GM18508 (cell line): ENCODE measurements at regions not wholly inside any gene's neighbourhood (a gene's known extent, or its start where the extent isn't known, plus 50 kb on each side); places are given as distances from the start of the nearest gene placed in this dataset.
"Not testable (repeated sequence)": the region's sequence is repeated elsewhere in the genome, so short reads cannot be mapped to it uniquely, and the experiment has no call there.

Source experiments
- ATAC-seq: cut with Tn5 transposase; IDR thresholded peaks from one replicate; pipeline ENCODE4 v1.9.1; 2021; ENCODE audit warnings: moderate number of reproducible peaks; ENCODE audit not compliant: insufficient read depth, unreplicated experiment

DNA sequence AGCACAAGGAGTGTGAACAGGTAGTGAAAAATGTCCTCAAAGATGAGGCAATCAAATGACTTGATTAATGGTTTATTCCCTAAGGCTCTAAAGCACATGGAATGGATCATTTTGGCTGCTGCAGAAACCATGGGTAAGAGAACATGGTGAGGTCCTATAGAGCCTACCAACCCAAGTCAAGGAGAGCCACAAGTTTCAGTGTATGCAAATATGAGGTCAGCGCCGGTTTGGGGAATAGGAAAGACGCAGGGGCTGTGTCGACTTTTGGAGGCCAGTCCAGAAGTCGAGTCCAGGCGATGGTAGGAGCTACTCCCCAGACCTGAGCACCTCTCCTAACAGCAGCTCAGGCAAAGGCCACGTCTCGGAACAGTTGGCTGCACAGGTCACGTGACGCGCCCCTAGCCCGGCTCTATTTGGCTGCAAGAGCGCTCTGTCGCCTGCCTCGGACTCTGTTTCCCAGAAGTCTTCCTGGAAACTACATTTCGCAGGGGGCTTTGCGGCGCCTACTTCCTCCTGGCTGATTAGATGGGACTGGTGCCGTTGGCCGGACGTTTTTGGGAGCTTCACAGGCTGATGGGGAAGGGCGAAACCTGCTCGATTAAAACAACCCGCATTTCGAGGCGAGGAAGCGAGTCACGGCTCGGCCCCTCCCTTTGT is 74.4 kb upstream of the CHD6 start:
- ATAC-seq, result no peak

DNA sequence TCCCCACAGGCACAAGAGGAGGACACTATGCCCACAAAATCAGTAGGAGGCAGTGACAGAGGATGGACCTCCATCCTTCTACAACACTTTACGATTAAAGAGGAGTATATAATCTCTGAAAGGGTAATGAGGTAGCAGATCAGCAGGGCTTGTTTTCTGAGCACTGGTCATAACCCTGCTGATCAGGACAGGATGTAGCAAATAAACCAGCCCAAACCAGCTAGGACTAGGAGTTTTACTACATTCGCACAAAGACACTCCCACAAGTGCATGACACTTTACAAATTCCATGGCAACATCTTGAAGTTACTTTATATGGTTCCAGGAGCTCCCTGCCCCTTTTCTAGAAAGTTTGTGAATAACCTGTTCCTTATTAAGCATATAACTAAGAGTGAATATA is 73.3 kb upstream of the CHD6 start:
- no peak for ATAC-seq

DNA sequence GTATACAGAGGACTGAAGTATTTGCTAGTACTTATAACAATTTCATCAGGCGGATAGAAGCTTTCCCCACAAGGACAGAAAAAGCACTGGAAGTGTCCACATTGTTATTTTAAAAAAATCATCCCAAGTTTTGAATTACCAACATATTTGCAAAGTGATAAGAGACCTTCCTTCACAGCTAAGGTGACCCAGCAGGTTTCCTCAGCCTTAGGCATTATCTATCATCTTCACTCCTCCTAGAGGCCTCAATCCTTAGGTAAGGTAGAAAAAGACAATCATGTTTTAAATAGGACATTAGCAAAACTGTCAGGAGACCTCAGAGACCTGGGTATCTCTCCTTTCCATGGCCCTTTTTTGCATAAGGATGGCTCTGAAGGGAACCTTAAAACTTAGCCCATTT is 72.5 kb upstream of the CHD6 start:
- no peak for ATAC-seq

DNA sequence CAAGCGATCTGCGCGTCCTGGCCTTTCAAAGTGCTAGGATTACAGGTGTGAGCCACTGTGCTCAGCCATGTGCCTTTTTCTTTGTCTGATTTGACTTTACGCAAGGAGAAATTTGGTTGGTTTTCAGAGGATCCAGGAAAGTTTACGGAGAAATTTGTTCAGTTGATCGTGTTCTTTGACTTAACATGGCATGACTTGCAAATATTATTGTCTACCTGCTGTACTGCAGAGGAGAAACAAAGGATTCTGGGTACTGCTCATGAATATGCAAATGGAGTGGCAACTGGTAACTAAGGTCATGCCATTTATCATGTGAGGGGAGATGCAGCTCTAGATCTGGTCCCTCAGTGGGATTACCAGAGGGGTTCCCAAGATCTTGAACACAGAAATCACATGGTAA is 68.8 kb upstream of the CHD6 start:
- no peak for ATAC-seq

DNA sequence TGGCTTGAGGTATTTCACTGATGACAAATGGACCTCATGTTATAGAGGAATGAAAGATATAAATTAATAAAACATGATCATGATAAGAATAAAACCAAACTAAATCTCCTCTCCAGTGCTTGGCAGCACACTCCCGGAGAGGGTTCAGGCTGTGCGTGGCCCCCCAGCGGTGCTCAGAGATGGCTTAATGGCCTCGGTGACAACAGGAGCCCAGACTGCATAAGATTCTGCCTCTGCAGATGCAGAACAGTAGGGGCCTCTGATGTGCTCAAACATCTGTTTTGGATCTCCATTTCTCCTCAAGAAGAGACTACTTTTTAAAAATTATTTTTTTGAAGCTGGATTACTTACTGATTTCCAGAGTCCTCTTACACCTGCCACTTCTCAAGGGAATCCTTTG is 67.0 kb upstream of the CHD6 start:
- ATAC-seq, result not testable (repeated sequence)

DNA sequence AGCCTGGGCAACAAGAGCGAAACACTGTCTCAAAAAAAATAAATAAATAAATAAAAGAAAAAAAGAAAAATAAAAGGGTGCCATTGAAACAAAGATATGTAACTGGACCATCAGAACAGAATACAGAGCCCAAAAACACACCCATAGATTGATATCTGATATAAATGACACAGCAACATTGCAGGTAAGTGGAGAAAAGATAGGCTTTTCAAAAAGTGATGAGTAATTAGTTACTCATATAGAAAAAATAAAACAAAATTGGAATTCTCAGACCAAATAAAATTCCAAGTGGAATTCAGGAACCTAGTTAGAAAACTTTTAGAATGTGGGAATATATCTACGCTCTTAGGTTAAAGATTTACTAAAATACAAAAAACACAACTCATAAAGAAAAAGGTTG is 60.6 kb upstream of the CHD6 start:
- no peak for ATAC-seq

DNA sequence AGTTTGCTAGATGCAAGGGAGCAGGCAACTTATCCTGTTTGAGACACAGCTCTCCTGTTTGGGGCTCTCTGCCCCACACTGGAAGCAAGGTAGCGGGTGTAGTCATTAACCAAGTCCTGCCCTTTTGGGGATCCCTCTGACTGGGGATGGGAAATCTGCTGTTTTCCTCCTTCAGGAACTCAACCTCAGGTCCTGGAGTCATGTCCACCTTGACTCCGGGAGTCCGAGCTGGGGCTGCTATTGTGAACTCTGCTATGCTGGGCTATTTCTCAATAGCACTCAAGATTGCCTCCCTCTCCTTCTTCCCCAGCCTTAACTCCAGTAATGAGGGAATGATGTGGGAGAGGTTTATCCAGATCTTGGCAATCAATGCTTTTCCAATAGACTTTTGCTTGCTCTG is 54.1 kb upstream of the CHD6 start:
- no peak for ATAC-seq

DNA sequence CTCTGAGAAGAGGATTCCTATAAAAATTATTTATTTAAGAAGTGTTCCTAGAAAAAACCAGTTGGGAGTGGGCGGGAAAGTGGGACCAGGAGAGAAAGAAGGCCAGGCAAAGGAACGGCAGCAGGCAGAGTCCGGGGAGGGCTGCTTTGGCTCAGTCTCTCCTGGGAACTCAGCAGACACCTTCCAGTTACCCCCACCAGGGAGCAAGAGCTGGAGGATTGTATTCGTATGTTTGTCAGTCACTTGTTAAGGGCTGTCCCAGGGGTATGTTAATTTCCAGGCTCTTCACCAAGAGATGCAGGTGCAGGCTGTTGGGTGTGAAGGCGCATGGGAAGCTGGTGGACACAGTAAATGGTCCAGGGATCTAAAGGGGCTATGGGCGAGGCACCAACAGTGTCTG is 53.0 kb upstream of the CHD6 start:
- ATAC-seq, result no peak

DNA sequence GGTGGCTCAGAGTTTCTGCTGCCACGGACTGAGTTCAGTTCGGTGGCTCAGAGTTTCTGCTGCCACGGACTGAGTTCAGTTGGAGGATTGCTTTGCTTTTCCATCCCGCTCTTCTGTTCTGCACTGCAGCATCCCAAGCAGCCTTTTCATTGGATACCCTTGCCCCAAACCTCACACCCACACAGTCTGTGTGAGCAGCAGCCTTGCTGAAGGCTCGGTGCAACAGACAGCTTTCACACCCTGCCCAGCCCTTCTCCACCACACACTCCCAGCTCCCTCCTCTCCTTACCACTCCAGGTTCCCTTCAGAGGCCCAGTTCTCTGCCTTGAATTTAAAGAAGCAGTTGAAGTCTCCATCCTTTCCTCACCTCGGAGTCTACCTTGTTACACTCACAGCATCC is 52.5 kb upstream of the CHD6 start:
- ATAC-seq, result no peak

DNA sequence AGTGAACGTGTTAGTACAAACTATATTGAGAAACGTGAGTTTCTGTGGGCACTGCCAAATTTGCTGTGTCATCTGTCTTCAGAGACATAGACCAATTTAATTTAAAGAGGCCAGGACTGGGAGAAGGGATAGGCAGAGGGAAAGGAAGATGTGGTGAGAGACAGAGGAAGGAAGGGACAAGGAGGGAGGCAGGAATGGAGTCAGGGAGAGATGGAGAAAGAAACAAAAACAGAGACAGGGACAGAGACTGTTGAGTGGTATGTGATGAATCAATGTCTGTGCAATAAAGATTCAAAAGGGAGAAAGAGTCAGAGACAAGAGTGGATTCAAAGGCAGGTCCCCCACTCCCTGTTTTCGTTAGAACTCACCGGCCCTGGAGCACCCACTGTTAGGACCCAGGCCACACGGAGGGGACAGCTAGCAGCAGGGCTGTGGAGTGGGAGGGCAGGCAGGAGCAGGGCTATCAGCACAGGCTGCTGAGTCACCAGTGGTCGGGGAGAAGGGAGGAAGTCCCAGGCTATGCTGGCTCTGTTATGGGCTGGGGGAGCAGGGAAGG is 51.6 kb upstream of the CHD6 start:
- ATAC-seq, result no peak

DNA sequence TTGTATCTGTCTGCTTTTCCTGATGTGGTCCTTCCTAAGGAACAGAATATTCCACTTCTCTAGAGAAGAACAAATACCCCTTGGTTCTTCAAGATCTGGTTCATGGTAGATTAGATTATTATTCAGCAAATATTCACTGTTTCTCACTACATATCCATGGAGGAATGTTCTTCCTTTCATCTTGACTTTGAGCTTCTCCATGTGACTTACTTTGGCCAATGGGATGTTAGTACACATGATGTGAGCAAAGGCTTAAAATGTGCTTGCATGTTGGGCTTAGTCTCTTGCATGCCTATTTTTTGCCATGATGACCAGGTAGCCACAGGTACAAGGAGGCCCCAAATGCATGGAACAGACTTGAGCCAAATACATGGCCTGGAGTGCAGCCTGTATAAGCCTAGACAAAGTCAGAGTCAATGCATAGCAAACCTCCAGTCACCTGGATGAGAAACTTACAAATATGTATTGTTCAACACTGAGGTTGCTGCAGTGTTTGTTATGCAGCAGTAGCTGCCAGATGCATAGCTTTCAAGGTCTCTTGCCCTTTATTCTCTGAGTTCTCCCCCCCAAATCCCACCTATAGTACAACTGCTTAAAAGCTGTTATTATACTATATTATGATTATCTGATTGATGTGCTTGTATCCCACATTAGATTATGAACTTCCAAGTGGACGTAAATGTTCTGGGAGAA is 50.0 kb upstream of the CHD6 start:
- ATAC-seq, result no peak
